ENCODE measurements at regions not wholly inside any gene's neighbourhood (a gene's known extent, or its start where the extent isn't known, plus 50 kb on each side); places are given as distances from the start of the nearest gene placed in this dataset.

DNA sequence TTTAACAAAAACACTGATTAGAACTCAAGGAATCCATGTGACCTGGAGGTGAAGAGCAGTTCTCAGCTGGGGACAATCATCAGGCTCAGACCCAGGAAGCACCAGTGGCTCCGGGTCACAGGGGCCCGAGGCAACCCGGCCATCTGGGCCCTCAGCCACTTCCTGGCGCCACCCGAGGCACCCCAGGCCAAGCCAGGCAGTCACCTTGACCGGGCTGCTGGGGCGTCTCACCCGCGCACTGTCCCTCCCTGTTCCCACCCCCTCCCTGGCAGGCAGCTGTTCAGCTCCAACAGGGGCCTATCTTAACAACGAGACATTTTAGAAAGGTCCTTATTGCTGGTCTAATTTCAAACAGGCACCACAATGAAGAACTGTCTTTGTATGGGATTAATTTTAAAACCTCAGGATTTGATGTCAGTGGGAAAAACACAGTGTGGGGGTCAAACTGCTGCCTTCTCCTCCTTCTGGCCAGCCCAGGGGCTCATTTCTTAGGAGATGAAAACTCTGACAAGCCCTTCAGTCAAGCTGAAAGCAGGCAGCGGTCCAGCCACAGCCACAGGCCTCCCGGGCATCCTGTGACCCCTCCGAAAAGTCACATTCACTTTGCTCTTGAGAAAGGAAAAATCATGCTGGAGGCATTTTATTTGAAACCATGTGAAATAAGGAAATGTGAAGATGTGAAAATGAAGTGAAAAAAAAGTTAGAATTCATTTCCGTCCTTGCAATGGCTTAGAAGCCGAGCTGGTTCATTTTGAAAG lies 83.3 kb downstream of the KCTD15 start:
- H3K9me3 ChIP-seq (ENCODE audit: low read depth): no peaks in the 10 kb centered on the region
- DNase-seq (ENCODE audit: low read depth in 1 of 2, low spot score in 1 of 2): no peak
- no peaks in the 10 kb centered on the region for H3K27me3 ChIP-seq
- H3K4me3 ChIP-seq: no peak overlapping the region
- peak overlapping the region; percentile 65 for H3K27ac ChIP-seq
- no peaks in the 10 kb centered on the region for H3K36me3 ChIP-seq
- TF ChIP-seq, protein P1, sequence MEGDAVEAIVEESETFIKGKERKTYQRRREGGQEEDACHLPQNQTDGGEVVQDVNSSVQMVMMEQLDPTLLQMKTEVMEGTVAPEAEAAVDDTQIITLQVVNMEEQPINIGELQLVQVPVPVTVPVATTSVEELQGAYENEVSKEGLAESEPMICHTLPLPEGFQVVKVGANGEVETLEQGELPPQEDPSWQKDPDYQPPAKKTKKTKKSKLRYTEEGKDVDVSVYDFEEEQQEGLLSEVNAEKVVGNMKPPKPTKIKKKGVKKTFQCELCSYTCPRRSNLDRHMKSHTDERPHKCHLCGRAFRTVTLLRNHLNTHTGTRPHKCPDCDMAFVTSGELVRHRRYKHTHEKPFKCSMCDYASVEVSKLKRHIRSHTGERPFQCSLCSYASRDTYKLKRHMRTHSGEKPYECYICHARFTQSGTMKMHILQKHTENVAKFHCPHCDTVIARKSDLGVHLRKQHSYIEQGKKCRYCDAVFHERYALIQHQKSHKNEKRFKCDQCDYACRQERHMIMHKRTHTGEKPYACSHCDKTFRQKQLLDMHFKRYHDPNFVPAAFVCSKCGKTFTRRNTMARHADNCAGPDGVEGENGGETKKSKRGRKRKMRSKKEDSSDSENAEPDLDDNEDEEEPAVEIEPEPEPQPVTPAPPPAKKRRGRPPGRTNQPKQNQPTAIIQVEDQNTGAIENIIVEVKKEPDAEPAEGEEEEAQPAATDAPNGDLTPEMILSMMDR (IDR thresholded peaks at IDR 0.05; ENCODE audit: low read depth, low read length): no peak
- peaks cover 33% of the 10 kb centered on the region for H3K4me1 ChIP-seq (ENCODE audit: low read depth)

DNA sequence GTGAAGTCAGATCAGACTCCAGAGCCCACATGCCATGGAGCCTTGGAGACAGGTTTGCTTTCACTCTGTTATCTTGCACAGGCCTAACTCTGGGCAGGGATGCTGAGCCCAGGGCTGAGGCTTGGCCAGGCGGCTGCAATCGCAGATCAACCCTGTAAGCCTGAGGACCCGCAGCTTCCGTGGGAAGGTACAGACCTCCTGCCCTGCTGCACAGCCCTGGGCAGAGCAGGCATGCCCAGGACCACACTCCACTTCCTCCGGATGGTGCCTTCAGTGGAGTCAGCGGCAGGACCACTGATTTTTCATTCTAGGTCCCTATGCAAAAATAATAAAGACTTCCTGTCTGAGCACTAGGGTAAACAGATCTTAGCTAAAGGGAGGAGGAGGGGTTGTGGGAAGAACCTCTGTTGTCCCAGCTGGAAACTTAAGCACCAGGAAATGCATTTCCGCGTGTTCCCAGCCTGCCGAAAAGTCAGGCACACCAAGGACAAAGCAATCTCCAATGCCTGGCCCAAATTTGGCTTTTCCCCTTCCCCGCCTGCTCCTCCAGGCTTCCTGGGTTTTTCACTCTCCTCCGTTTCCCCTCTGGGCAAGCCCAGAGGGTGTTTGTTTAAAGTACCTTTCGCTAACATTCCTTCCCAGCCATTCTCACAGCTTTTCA lies 87.3 kb downstream of the KCTD15 start:
- Histone ChIP-seq H3K4me3 (no peak overlapping the region), H3K36me3 (no peaks in the 10 kb centered on the region), H3K27ac (no peak overlapping the region), H3K9me3 (ENCODE audit: low read depth) (no peaks in the 10 kb centered on the region), H3K4me1 (ENCODE audit: low read depth) (peaks cover 19% of the 10 kb centered on the region), H3K27me3 (no peaks in the 10 kb centered on the region)
- DNase-seq (ENCODE audit: low read depth in 1 of 2, low spot score in 1 of 2): peak in 1 of 2 donors; percentile 32
- TF ChIP-seq, protein P1 (IDR thresholded peaks at IDR 0.05; ENCODE audit: low read depth, low read length): no peak

DNA sequence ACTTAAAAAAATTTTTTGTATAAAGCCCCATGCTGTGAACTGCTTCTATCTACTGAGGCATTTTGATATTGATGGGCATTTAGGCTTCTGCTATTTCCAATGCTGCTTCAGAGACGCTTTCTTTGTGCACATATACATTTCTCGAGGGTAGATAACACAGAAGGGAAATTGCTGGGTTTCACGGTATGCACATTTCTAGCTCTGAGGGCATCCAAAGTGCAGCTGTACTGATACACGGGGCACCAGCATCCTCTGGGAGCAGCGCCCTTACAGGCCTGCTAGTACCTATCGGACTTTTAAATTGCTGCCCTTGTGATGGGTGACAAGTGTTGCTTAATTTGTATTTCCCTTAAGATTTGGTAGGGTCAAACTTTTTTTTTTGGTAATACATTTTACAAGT lies 88.6 kb downstream of the KCTD15 start:
- Histone ChIP-seq H3K4me1 (ENCODE audit: low read depth) (peaks cover 11% of the 10 kb centered on the region), H3K4me3 (no peak overlapping the region), H3K27me3 (no peaks in the 10 kb centered on the region), H3K9me3 (ENCODE audit: low read depth) (no peaks in the 10 kb centered on the region), H3K27ac (no peak overlapping the region), H3K36me3 (no peaks in the 10 kb centered on the region)
- DNase-seq (ENCODE audit: low read depth in 1 of 2, low spot score in 1 of 2): no peak
- TF ChIP-seq, protein P1 (IDR thresholded peaks at IDR 0.05; ENCODE audit: low read depth, low read length): no peak

DNA sequence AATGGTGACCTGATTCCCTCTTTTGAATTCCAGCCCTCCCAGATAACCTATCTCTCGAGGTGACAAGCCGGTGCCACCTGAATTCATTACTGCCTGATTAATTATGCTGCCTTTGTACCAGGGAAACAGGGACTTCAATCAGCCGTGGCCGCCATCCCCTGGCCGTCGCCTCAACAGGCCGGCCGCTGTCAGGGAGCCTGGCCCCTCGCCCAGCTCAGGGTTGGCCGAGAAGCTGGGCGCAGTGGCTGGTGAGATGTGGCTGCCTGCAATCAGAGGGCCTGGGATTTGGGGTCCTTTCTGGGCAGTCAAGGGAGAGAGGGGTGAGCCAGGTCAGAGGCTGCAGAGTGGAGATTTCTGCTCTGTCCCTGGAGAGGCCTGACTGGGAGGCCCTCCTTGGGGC lies 91.2 kb downstream of the KCTD15 start:
- Histone ChIP-seq H3K4me1 (ENCODE audit: low read depth) (peaks cover 8% of the 10 kb centered on the region), H3K27me3 (no peaks in the 10 kb centered on the region), H3K36me3 (no peaks in the 10 kb centered on the region), H3K4me3 (no peak overlapping the region), H3K9me3 (ENCODE audit: low read depth) (no peaks in the 10 kb centered on the region), H3K27ac (no peak overlapping the region)
- TF ChIP-seq, protein P1 (IDR thresholded peaks at IDR 0.05; ENCODE audit: low read depth, low read length): no peak
- no peak for DNase-seq (ENCODE audit: low read depth in 1 of 2, low spot score in 1 of 2)

DNA sequence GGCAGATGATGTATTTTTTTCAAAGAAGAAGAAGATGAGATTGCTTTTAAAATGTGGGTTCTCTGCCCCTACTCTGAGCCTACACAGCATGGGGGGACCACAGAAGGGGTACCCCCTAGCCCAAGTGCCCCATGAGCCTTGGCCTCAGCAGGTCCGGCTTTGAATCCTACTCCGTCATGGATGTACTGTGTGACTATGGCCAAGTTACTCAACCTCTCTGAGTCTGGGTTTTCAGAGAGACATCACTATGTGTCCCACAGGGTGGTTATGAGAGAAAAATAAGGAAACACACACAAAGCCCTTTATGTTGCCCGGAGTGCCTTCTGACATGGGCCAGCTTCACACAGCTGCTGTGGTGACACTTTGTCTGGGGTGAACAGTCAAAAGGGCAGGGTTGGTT lies 92.0 kb downstream of the KCTD15 start:
- H3K36me3 ChIP-seq: no peaks in the 10 kb centered on the region
- H3K4me1 ChIP-seq (ENCODE audit: low read depth): peaks cover 8% of the 10 kb centered on the region
- H3K27ac ChIP-seq: no peak overlapping the region
- DNase-seq (ENCODE audit: low read depth in 1 of 2, low spot score in 1 of 2): no peak
- TF ChIP-seq, protein P1 (IDR thresholded peaks at IDR 0.05; ENCODE audit: low read depth, low read length): no peak
- no peaks in the 10 kb centered on the region for H3K9me3 ChIP-seq (ENCODE audit: low read depth)
- no peak overlapping the region for H3K4me3 ChIP-seq
- H3K27me3 ChIP-seq: no peaks in the 10 kb centered on the region
